Activated CD4-positive, alpha-beta T cell treated with anti-CD3 and anti-CD28 coated beads for 48 hours (primary cell): ENCODE measurements at regions not wholly inside any gene's neighbourhood (a gene's known extent, or its start where the extent isn't known, plus 50 kb on each side); places are given as distances from the start of the nearest gene placed in this dataset.

Source experiments
- DNase-seq: peaks from one replicate; pipeline ENCODE4 v3.0.0-alpha.2; 2020

DNA sequence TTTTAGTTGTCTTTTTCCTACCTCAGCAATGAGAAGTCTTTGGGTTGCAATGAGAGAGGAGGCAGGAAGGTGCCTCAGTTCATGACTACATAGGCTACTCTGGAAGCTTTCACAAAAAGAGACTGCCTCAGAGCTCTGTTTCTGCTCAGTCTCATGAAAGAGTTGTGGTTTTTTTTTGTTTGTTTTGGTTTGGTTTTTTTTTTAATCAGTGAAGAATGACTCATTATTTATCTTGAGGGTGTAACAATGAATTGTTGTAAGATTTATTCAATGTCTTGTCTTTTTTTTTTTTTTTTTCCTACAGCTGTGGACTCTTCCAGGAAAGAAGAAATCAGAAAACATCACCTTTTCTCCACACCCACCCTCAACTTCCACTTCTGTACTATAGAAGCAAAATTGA, 67.5 kb upstream of the CXCL13 start:
- no peak for DNase-seq

DNA sequence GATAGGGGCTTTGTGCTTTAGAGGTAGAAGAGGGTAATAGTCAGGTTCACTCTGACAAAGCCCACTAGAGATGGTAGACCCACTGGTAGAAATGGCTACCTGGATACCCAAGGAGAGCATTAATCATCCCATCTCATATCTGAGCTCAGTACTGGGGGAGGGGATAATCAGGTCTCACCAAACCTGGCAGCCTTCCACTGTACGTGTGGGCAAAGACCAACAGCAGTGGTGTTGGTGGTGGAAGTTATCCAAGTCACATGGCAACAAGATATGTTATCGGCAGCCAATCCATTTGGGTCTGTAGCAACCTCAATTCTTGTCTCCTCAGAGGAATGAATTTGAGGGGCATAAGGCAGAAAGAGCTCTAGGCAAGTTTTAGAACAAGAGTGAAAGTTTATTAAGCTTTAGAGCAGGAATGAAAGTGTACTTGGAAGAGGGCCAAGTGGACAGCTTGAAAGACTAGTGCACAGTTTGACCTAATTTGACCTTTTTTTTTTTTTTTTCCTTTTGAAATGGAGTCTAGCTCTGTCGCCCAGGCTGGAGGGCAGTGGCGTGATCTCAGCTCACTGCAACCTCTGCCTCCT, 67.0 kb upstream of the CXCL13 start:
- DNase-seq, result peak; percentile 5
